ENCODE measurements at regions not wholly inside any gene's neighbourhood (a gene's known extent, or its start where the extent isn't known, plus 50 kb on each side); places are given as distances from the start of the nearest gene placed in this dataset.
"Not testable (repeated sequence)": the region's sequence is repeated elsewhere in the genome, so short reads cannot be mapped to it uniquely, and the experiment has no call there.

DNA sequence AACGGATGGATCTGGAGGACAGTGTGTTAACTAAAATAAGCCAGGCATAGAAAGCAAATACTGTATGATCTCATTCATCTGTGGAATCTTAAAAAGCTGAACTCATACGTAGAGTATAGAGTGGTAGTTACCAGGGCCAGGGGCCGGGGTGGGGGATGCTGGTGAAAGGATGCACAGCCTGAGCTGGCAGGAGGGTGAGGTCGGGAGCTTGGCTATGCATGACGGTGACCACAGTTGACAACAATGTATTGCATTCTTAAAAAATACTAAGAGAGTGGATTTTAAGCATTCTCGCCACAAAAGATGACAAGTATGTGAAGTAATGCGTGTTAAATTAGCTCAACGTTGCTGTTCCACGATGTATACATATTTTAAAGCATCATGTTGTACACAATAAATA is 351.3 kb downstream of the TMEM121 start:
- no peak overlapping the region for H3K9ac ChIP-seq (ENCODE audit: low read depth, low read length)
- H3K36me3 ChIP-seq (ENCODE audit: control insufficient read depth, insufficient read depth, low read length) = no peaks in the 10 kb centered on the region
- no peak overlapping the region for H3K27ac ChIP-seq (ENCODE audit: low read depth, low read length)
- no peaks in the 10 kb centered on the region for H3K27me3 ChIP-seq (ENCODE audit: control insufficient read depth, insufficient read depth, low read length)
- no peaks in the 10 kb centered on the region for H3K4me1 ChIP-seq (ENCODE audit: control insufficient read depth, insufficient read depth, low read length)
- no peak overlapping the region for H3K4me3 ChIP-seq (ENCODE audit: low read depth, low read length)
- peaks cover 89% of the 10 kb centered on the region for H3K9me3 ChIP-seq (ENCODE audit: control insufficient read depth, insufficient read depth, low read length)

DNA sequence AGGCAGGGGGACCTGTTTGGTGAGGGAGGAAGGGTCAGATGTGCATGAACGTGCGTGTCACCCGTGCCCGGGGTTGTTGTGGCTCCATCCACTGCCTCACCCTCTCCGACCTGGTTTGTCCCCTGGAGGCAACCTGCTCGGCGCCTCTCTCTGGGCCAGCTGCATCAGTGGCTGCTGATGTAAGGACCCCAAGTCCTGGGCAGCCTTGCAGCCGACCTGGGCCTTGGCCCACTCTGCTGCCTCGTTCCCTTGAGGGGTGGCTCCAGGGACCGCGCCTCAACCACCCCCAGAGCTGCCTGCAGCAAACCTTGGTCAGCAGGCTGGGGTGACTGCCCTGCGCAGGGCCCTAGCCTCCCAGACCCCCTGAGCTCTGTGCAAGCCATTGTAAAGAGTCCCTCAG is 351.7 kb downstream of the TMEM121 start:
- Histone ChIP-seq H3K9ac (ENCODE audit: low read depth, low read length) (no peak overlapping the region), H3K4me3 (ENCODE audit: low read depth, low read length) (no peak overlapping the region), H3K9me3 (ENCODE audit: control insufficient read depth, insufficient read depth, low read length) (peaks cover 93% of the 10 kb centered on the region), H3K36me3 (ENCODE audit: control insufficient read depth, insufficient read depth, low read length) (no peaks in the 10 kb centered on the region), H3K27ac (ENCODE audit: low read depth, low read length) (no peak overlapping the region), H3K4me1 (ENCODE audit: control insufficient read depth, insufficient read depth, low read length) (no peaks in the 10 kb centered on the region), H3K27me3 (ENCODE audit: control insufficient read depth, insufficient read depth, low read length) (no peaks in the 10 kb centered on the region)

DNA sequence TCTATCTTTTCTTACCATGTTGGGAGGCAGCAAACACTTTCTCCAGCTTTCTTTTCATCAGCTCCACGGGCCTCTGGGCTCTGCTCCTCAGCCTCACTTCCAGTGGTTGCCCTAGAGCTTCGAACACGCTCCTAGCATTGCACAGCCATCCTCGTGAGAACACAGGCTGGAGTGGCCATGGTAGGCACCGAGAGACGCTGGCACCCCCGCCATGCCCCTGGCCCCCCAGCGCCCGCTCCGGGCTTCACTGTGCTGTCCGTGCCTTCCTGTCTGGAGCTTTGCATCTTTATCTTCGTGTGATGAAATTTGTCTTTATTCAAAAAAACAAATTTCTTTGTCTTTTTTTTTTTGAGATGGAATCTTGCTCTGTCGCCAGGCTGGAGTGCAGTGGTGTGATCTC is 352.2 kb downstream of the TMEM121 start:
- H3K27me3 ChIP-seq (ENCODE audit: control insufficient read depth, insufficient read depth, low read length) = no peaks in the 10 kb centered on the region

DNA sequence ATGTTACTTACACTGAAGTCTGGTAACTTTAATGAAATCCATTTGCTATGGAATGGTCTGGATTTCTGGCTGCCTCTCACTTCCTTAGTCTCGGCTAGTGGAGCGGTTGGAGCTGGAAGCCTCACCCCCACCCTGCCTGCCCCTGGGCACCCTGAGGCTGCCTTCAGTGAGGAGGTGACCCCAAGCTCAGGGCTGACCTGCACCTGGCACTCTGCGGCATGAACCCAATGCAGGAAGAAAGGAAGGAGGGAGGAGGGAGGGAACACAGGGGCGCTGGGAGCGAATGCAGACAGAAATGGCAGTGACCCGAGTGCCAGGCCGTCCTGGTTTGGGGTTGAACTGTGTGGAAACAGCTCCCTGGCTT is 353.1 kb downstream of the TMEM121 start:
- Histone ChIP-seq H3K27ac (ENCODE audit: low read depth, low read length) (no peak overlapping the region), H3K9me3 (ENCODE audit: control insufficient read depth, insufficient read depth, low read length) (peaks cover 88% of the 10 kb centered on the region), H3K27me3 (ENCODE audit: control insufficient read depth, insufficient read depth, low read length) (no peaks in the 10 kb centered on the region), H3K36me3 (ENCODE audit: control insufficient read depth, insufficient read depth, low read length) (no peaks in the 10 kb centered on the region), H3K9ac (ENCODE audit: low read depth, low read length) (no peak overlapping the region), H3K4me1 (ENCODE audit: control insufficient read depth, insufficient read depth, low read length) (no peaks in the 10 kb centered on the region), H3K4me3 (ENCODE audit: low read depth, low read length) (no peak overlapping the region)

More for the DNA sequence above, 352.2 kb downstream of the TMEM121 start:
- Histone ChIP-seq H3K27ac (ENCODE audit: low read depth, low read length) (no peak overlapping the region), H3K9ac (ENCODE audit: low read depth, low read length) (no peak overlapping the region), H3K36me3 (ENCODE audit: control insufficient read depth, insufficient read depth, low read length) (no peaks in the 10 kb centered on the region), H3K4me1 (ENCODE audit: control insufficient read depth, insufficient read depth, low read length) (no peaks in the 10 kb centered on the region), H3K9me3 (ENCODE audit: control insufficient read depth, insufficient read depth, low read length) (peaks cover 93% of the 10 kb centered on the region), H3K4me3 (ENCODE audit: low read depth, low read length) (no peak overlapping the region)

DNA sequence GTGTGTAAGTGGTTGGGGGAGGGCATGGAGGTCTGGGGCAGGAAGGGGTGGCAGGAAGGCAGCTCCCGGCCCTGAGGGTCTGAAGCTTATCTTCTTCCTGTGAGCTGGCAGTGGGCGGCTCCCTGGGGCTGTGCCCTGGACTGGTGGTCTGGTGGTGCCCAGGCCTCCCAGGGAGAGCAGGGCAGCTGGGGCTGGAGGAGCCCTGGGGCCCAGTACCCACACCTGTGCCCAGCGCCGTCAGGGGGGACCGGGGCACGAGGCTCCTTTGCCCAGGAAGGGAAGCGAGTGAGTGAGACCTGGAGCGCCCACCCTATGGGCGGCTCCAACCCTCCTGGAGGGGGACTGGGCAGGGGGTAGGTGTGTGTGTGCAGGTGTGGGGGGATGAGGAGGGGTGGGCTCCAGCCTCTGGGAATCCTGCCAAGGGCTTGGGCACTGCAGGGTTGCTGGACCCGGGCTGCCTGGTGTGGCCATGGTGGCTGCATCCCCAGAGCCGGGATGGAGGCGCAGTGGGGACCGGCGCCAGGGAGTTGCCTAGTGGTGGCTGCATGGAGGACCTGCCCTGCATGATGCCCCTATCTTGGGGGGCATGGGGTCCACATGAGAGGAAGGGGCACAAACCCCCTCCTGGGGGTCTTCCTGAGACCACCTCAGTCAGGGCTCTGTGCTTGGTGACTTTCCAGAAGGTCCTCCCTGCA is 353.6 kb downstream of the TMEM121 start:
- H3K36me3 ChIP-seq (ENCODE audit: control insufficient read depth, insufficient read depth, low read length) = no peaks in the 10 kb centered on the region
- no peak overlapping the region for H3K4me3 ChIP-seq (ENCODE audit: low read depth, low read length)
- H3K27me3 ChIP-seq (ENCODE audit: control insufficient read depth, insufficient read depth, low read length) = no peaks in the 10 kb centered on the region
- H3K9ac ChIP-seq (ENCODE audit: low read depth, low read length) = no peak overlapping the region
- H3K4me1 ChIP-seq (ENCODE audit: control insufficient read depth, insufficient read depth, low read length) = no peaks in the 10 kb centered on the region
- peaks cover 85% of the 10 kb centered on the region for H3K9me3 ChIP-seq (ENCODE audit: control insufficient read depth, insufficient read depth, low read length)
- no peak overlapping the region for H3K27ac ChIP-seq (ENCODE audit: low read depth, low read length)

DNA sequence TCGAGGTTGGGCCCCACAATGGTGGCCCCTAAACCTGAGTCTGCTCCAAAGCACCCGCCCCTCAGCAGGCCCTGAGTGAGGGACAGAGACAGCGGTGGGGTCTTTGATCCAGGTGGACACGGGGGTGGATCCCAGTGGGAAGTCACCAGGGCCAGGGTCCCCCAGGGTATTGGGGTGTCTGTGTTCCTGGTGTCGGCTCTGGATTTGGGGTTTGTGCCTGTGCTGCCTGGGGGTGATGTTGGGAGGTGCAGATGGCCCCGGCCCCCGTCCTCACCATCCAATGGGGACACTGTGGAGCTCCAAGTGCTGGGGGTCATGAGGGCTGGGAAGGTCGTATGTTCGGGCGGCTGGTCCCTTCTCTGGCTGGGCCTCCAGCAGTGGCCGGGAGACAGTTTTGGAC is 354.2 kb downstream of the TMEM121 start:
- no peaks in the 10 kb centered on the region for H3K4me1 ChIP-seq (ENCODE audit: control insufficient read depth, insufficient read depth, low read length)
- no peak overlapping the region for H3K27ac ChIP-seq (ENCODE audit: low read depth, low read length)
- no peaks in the 10 kb centered on the region for H3K27me3 ChIP-seq (ENCODE audit: control insufficient read depth, insufficient read depth, low read length)
- no peaks in the 10 kb centered on the region for H3K36me3 ChIP-seq (ENCODE audit: control insufficient read depth, insufficient read depth, low read length)
- peaks cover 85% of the 10 kb centered on the region for H3K9me3 ChIP-seq (ENCODE audit: control insufficient read depth, insufficient read depth, low read length)
- no peak overlapping the region for H3K4me3 ChIP-seq (ENCODE audit: low read depth, low read length)
- no peak overlapping the region for H3K9ac ChIP-seq (ENCODE audit: low read depth, low read length)

DNA sequence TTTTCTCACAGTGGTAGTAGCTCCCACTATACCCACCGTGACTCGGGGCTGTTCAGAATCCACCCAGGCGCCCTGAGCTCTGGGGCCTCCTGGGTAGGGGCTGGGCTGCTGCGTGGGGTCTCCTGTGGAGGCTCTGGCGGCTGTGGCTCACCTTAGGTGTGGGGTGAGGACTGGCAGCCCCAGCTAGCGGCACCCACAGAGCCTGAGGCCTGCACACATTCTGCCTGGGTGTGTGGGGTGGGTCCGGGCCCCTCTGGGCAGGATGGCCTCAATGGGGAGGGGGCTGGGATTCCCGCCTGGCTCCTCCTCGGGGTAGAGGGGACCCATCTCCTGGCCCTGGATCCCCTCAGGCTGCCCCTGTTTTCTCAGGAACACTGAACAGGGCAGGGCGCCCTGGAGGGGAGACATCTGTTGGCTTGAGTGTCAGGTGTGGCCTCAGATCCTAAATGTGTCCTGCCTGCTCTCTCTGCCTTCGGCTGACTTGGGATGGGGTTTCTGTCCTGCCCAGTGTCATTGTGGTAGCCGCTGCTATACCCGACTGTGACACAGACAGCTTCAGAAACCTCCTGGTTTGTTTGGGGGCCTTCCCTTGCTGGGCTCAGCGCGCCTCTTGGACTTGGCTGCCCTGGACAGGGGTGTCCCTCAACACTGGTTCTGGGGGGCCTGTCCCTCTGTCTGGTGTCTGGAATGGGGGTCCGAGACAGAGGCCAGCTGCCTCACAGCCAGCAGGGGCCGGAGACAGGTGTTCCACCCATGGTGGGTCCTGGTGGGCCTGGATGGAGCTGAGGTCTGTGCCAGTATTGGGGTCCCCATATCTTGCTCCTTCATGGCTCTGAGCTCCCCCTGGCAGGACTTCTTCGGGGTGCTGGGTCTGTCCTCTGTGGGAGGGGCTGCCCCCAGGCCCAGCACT is 354.9 kb downstream of the TMEM121 start:
- Histone ChIP-seq H3K9ac (ENCODE audit: low read depth, low read length) (no peak overlapping the region), H3K36me3 (ENCODE audit: control insufficient read depth, insufficient read depth, low read length) (no peaks in the 10 kb centered on the region), H3K27ac (ENCODE audit: low read depth, low read length) (no peak overlapping the region), H3K9me3 (ENCODE audit: control insufficient read depth, insufficient read depth, low read length) (peaks cover 84% of the 10 kb centered on the region), H3K4me3 (ENCODE audit: low read depth, low read length) (no peak overlapping the region), H3K4me1 (ENCODE audit: control insufficient read depth, insufficient read depth, low read length) (no peaks in the 10 kb centered on the region), H3K27me3 (ENCODE audit: control insufficient read depth, insufficient read depth, low read length) (no peaks in the 10 kb centered on the region)

DNA sequence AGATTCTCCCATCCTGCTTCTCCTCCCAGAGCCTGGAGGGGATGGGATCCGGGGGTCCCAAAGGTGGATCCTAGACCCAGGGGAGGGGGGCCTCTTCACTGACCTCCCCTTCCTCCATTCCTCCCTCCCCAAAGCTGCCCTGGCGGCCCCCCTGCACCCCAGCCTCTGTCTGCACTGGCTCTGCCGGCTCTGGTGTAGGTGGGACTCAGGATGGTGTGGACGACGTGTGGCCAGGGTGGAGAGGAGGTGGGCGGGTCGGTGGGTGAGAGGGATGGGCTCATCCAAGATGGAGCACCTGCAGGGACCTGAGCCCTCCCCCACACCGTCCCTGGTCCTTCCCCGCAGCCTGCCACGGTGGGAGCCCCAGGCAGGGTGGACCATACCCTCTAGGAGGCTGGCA is 355.6 kb downstream of the TMEM121 start:
- H3K4me3 ChIP-seq (ENCODE audit: low read depth, low read length); H3K36me3 ChIP-seq (ENCODE audit: control insufficient read depth, insufficient read depth, low read length); H3K27me3 ChIP-seq (ENCODE audit: control insufficient read depth, insufficient read depth, low read length); H3K4me1 ChIP-seq (ENCODE audit: control insufficient read depth, insufficient read depth, low read length); H3K9ac ChIP-seq (ENCODE audit: low read depth, low read length); H3K27ac ChIP-seq (ENCODE audit: low read depth, low read length): not testable (repeated sequence)
- H3K9me3 ChIP-seq (ENCODE audit: control insufficient read depth, insufficient read depth, low read length) = peaks cover 77% of the 10 kb centered on the region

DNA sequence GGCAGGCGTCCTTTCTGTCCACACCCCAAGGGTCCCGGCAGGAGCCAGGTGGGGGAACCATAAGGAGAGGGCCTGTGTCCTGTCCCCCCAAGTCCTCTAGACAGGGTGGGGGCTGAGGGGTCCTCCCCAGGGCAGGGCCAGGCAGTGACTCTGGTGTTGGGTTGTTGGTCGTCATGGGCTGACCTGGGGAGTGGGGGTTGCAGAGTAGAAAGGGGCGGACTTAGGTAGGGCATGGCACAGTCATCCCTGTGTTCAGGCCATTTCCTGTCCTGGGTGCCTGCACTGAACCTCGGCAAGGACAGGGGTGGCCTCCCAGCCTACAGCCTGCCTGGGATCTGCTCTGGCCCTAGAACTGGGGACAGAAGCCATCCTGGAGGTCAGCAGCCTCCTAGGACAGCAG is 356.2 kb downstream of the TMEM121 start:
- H3K9me3 ChIP-seq (ENCODE audit: control insufficient read depth, insufficient read depth, low read length) = peaks cover 76% of the 10 kb centered on the region
- no peak overlapping the region for H3K9ac ChIP-seq (ENCODE audit: low read depth, low read length)
- no peak overlapping the region for H3K4me3 ChIP-seq (ENCODE audit: low read depth, low read length)
- no peak overlapping the region for H3K27ac ChIP-seq (ENCODE audit: low read depth, low read length)
- no peaks in the 10 kb centered on the region for H3K36me3 ChIP-seq (ENCODE audit: control insufficient read depth, insufficient read depth, low read length)
- no peaks in the 10 kb centered on the region for H3K4me1 ChIP-seq (ENCODE audit: control insufficient read depth, insufficient read depth, low read length)
- H3K27me3 ChIP-seq (ENCODE audit: control insufficient read depth, insufficient read depth, low read length) = no peaks in the 10 kb centered on the region

DNA sequence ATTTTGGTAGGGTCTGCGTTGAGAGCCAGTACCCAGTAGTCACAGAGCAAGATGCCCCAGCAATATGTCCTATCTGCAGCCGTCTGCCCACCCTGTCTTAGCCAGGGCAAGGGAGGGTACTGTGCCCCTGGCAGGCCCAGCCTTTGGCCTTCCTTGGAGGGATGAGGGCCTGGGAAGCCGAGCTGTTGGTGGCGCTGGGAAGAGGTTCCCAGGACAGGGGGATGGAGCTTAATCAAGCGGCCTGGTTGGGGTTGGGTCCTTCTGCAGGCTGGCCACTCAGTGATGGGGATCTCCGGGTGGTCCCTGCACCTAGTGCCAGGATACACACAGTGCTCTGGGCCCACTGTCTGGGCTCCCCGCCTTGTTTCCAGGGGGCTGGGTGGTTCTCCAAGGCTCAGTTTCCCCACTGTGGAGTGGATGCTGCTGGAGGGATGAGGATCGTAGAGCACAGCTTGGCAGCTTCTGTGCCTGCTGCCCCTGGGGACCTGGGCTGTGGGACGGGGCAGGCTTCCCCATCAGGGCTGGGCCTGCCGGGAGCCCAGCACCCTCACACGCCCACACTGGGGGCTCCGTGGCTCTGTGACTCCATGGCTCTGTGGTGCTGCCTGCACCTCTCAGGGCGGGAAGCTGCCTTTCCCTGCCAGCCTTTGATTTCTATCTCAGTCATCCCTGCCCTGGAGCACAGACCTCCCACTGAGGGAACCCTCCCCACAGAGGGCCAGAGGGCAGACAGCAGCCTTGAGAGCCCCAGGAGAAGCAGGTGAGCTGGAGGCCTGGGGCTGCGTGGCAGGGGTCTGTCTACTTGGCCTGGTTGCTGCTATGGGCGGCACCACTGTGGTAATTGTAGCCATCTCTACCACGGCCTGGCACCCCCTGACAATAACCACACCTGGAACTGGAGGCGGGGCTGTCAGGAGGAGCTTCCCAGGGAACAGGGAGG is 357.0 kb downstream of the TMEM121 start:
- no peaks in the 10 kb centered on the region for H3K36me3 ChIP-seq (ENCODE audit: control insufficient read depth, insufficient read depth, low read length)
- H3K27ac ChIP-seq (ENCODE audit: low read depth, low read length) = no peak overlapping the region
- H3K9ac ChIP-seq (ENCODE audit: low read depth, low read length) = no peak overlapping the region
- H3K27me3 ChIP-seq (ENCODE audit: control insufficient read depth, insufficient read depth, low read length) = no peaks in the 10 kb centered on the region
- no peak overlapping the region for H3K4me3 ChIP-seq (ENCODE audit: low read depth, low read length)
- no peaks in the 10 kb centered on the region for H3K4me1 ChIP-seq (ENCODE audit: control insufficient read depth, insufficient read depth, low read length)
- H3K9me3 ChIP-seq (ENCODE audit: control insufficient read depth, insufficient read depth, low read length) = peaks cover 76% of the 10 kb centered on the region
